Brain pericyte (primary cell): ENCODE measurements at regions not wholly inside any gene's neighbourhood (a gene's known extent, or its start where the extent isn't known, plus 50 kb on each side); places are given as distances from the start of the nearest gene placed in this dataset.
"Not testable (repeated sequence)": the region's sequence is repeated elsewhere in the genome, so short reads cannot be mapped to it uniquely, and the experiment has no call there.

Source experiments
- DNase-seq: peaks from one replicate; pipeline ENCODE4 v3.0.0-alpha.2; 2012; ENCODE audit warnings: low read depth, low spot score

DNA sequence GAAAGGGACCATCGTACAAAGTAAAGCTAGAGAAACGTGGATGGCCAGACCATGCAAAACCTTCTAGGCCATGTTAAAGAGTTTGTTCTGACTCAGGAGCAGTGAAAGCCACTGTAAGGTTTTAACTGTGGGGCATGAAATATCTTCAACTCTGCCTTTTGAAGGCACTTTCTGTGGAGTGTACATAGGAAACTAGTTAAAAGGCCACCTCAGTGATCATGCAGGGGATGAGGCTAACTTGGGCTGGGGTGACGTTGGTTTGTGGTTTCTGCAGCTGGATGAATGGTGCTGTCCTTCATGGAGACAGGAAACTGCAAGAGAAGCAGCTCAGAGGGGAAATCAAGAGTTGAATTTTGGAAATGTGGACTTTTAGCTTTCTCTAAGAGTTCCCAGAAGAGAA is 190.7 kb downstream of the CDCA7 start:
- DNase-seq = no peak

- no peak for DNase-seq
Observed at GRCh38 chr2:173547499-173547898, 192.8 kb downstream of the CDCA7 start.

DNA sequence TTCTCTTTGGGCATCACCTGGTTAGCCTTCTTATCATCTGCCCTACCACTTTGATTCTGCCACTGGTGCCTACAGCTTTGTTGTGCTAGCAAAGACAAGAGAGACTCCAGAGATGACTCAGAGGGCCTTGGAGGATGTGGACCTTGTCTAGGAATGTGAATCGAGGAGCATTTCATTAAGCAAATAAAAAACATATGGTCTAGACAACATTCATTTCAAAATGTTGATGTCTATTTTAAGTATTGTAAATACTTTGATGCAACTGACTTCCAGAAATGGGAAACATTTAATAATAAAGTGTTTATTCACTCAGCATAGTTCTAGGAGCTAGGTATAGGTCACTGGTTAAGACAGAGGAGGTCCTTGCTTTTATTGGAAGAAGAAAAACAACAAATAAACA is 195.5 kb downstream of the CDCA7 start:
- DNase-seq = no peak

DNA sequence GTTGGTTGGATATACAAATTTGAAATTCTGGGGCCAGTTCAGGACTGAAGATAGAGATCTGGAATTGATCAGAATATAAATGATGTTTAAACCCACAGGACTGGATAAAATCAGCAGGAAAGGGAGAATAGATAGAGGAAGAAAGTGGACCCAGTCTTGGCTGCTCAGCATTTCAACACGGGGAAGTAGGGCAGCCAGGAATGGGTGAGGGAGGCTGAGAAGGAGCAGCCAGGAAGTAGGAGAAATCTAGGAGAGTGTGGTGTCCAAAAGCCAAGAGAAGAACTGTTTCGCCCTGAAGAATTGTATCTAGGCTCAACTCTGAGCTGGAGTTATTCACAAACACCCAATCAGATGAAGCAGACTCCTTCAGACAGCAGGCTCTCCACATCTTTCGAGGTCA is 197.9 kb downstream of the CDCA7 start:
- DNase-seq = no peak

DNA sequence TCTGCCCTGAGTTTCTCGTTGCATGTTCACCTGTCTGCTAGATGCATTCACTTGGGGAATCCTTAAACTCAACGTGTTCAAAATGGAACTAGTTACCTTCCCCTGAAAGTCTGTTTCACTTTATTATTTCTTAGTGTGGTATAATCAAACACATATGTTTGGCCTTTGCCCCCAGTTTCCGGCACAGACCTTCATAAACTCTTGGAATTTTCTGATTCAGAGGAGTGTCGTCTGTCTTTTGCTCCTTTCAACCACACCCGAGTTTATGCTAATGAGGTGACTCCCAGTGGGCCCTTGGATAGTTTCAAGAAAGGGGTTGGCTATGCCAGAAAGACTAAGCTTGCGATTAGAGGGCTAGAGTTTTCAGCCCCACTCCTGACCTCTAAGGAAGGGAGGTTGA is 198.9 kb downstream of the CDCA7 start:
- DNase-seq = no peak

GRCh38 chr2:173555833-173556232 is 201.2 kb downstream of the CDCA7 start:
- DNase-seq = peak; percentile 39

DNA sequence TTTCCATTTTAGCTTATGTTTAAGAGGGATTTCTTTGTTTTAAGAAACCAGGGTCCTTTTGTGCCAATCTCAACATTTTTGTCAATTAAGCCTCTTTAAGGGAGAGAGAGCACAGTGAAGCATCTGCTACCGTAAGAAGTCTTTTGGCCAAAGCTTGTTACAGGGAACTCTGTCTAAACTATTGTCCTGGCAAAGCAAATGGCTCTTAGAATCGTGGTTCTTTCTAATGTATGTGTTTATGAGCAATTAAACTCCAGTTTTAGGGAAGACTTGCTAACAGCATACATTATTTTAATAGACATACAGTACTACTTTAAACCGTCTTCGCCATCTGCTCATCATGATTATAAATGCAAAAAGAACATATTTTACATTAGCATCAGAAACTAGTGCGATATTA is 202.1 kb downstream of the CDCA7 start:
- DNase-seq = no peak

- DNase-seq = no peak
Observed at GRCh38 chr2:173557497-173557896, 202.8 kb downstream of the CDCA7 start.

DNA sequence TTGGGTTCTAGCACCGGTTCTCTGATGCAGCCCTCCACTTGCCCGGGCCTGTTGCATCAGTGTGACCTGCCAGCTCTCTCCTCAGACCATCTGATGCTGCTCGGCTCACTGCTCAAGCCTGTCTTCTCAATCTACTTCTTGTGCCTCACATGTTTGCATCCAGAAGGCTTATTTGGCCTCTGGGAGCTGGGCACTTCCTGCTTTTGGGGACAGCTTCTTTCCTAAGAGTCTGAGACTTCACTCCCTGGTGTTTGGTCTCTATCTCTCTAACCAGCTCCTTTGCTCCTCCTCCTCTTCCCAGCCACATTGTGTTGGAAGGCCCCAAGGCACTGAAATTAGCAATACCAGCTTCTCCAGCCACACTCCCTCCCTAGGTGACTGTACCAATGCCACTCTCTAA is 212.8 kb downstream of the CDCA7 start:
- no peak for DNase-seq

- DNase-seq = no peak
Observed at GRCh38 chr2:173568054-173568453, 213.4 kb downstream of the CDCA7 start.

- DNase-seq = no peak
Observed at GRCh38 chr2:173571021-173571821, 216.5 kb downstream of the CDCA7 start.

DNA sequence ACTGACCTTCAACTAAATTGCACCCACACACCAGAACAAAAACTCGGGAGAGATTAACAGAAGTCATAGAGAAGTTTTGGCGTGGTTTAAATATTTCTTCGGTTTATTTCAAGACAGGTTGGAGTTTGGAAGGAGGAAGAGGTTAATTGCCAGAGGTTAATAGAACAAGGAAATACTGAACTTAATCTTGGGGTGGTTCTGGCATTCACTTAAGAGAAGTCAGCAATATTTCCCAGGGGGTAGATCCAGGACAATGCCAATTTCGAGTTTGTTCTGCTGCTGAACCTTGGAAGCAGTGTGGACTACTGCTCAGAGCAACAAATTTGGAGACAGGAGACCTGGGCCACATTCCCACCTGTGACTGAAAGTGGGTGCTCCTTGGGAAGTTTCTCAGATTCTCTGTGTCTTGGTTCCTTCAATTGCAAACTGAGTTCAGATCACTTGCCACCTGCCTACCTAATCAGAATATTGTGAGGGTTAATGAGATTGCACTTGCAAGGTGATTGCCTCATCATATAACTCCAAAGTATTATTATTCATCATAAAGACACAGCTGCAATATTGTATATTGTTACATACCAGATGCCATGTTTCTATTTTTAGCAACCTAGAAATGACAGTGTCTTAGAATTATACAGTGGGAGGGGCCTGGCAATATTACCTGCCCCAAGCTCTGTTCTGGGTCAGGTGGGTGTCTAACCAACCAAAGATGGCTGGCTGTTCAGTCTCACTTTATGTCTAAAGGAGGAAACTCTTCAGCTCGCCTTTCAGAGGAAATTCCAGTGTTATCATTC is 217.4 kb downstream of the CDCA7 start:
- DNase-seq = no peak

GRCh38 chr2:173572848-173573247 is 218.2 kb downstream of the CDCA7 start:
- DNase-seq = no peak

DNA sequence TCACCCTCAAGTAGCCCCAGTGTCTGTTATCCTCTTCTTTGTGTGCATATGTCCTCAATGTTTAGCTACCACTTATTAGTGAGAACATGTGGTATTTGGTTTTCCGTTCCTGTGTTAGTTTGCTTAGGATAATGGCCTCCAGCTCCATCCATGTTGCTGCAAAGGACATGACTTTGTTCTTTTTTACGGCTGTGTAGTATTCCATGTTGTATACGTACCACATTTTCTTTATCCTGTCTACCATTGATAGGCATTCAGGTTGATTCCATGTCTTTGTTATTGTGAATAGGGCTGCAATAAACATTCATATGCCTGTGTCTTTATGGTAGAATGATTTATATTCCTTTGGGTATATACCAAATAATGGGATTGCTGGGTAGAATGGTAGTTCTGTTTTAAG is 219.1 kb downstream of the CDCA7 start:
- DNase-seq = not testable (repeated sequence)

GRCh38 chr2:173574324-173575112 is 219.8 kb downstream of the CDCA7 start:
- DNase-seq = no peak

DNA sequence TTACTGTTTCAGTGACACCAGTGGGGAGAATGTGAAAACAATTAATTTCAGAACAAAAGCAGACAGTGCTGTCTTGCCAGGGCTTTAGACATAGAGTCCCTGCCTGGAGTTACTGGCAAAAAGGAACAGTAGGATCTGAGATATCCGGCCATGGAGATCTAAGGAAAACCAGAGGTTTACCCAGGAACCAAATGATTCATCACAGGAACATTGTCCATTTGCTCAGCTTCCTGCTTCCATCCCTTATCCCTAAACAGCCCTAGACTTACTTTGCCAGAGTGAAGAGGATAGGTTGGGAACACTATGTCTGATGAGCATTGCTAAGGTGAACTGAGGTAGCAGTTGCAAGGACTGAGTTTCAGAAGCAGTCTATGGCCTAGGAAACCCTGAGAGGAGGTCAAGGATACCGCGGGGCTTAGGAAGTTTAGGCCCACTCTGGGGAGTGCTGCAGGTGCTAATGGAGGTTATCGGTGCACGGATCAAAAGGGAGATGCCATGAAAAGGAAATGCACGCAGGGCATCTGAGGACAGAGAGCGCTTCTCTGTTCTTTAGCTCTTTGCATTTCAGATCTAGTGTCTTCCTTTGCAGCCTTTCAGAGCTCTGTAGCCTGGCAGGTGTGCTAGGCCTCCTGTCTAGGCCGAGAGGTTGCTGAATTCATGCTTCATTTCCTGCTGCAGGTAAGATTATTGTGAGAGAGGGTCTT is 223.9 kb downstream of the CDCA7 start:
- no peak for DNase-seq

- DNase-seq = no peak
Observed at GRCh38 chr2:173580351-173580750, 225.7 kb downstream of the CDCA7 start.

GRCh38 chr2:173580956-173581355 is 226.3 kb downstream of the CDCA7 start:
- no peak for DNase-seq

- no peak for DNase-seq
Observed at GRCh38 chr2:173583196-173583595, 228.5 kb downstream of the CDCA7 start.

GRCh38 chr2:173584000-173584399 is 229.3 kb downstream of the CDCA7 start:
- no peak for DNase-seq

DNA sequence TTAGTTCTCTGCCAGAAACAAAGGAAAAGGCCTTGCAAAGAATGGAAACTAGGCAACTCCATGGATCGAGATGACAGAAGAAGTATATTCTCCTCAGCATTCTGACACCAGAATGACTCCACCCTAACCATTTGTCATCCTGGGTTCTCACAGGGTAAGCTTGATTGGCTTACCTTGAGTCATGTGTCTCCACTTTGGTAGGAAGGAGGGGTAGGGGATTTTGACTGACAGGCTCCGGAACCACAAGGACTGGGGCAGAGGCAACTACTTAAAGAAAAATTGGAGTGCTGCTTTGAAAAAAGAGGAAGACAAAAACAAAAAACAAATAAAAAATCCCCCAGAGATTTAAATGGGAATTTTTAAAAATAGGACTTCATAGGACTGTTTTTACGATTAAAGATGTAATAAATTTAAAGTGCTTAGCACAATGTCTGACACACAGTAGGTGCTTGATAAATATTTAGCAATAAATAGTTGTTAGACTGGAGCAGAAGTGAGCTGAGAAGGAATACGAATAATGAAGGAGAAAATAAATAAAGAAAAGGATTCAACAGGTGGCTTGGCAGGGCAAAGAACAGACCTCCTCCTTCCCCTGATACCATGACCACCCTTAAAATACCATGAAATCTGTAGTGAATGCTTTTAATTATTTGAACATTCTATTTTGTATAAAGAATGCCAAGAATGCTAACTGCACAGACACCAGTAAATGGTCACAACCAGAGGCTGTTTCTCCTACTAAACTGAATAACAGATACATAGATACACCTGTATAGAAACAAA is 230.2 kb downstream of the CDCA7 start:
- DNase-seq = no peak
